ENCODE measurements at regions not wholly inside any gene's neighbourhood (a gene's known extent, or its start where the extent isn't known, plus 50 kb on each side); places are given as distances from the start of the nearest gene placed in this dataset.

- peaks cover 0 to 17% (median 8%) of the 10 kb centered on the region in 6 donors for H3K9me3 Mint-ChIP-seq
- H3K4me3 Mint-ChIP-seq: no peak overlapping the region
- no peaks in the 10 kb centered on the region for H3K36me3 Mint-ChIP-seq
- no peaks in the 10 kb centered on the region for H3K4me1 Mint-ChIP-seq
- DNase-seq: no peak
- peaks cover 0 to 2% (median 0%) of the 10 kb centered on the region in 3 donors for H3K27me3 Mint-ChIP-seq (ENCODE audit: low read depth in 3 of 3)
- H3K27ac Mint-ChIP-seq: no peak overlapping the region
Observed at GRCh38 chr9:29928072-29928471, 2354.8 kb upstream of the C9orf72 start.

GRCh38 chr9:29939559-29939958 is 2366.3 kb upstream of the C9orf72 start:
- H3K27me3 Mint-ChIP-seq (ENCODE audit: low read depth in 3 of 3): peaks cover 0 to 5% (median 2%) of the 10 kb centered on the region in 3 donors

GRCh38 chr9:29945012-29945411 is 2371.7 kb upstream of the C9orf72 start:
- DNase-seq: no peak
- H3K4me3 Mint-ChIP-seq: no peak overlapping the region
- peaks cover 0 to 2% of the 10 kb centered on the region in 2 donors for H3K4me1 Mint-ChIP-seq
- no peaks in the 10 kb centered on the region for H3K27me3 Mint-ChIP-seq (ENCODE audit: low read depth in 3 of 3)
- H3K36me3 Mint-ChIP-seq: no peaks in the 10 kb centered on the region
- no peak overlapping the region for H3K27ac Mint-ChIP-seq
- H3K9me3 Mint-ChIP-seq: peaks cover 0 to 20% (median 9%) of the 10 kb centered on the region in 6 donors

More at GRCh38 chr9:29939559-29939958, 2366.3 kb upstream of the C9orf72 start:
- DNase-seq: no peak
- H3K36me3 Mint-ChIP-seq: peaks cover 0 to 7% (median 3%) of the 10 kb centered on the region in 3 donors
- peaks cover 0 to 7% of the 10 kb centered on the region in 2 donors for H3K4me1 Mint-ChIP-seq
- H3K27ac Mint-ChIP-seq: no peak overlapping the region
- peaks cover 6 to 39% (median 24%) of the 10 kb centered on the region in 6 donors for H3K9me3 Mint-ChIP-seq
- H3K4me3 Mint-ChIP-seq: no peak overlapping the region

- H3K27me3 Mint-ChIP-seq (ENCODE audit: low read depth in 3 of 3): peaks cover 0 to 3% (median 0%) of the 10 kb centered on the region in 3 donors
Observed at GRCh38 chr9:29958469-29958868, 2385.2 kb upstream of the C9orf72 start.

GRCh38 chr9:29965834-29966233 is 2392.6 kb upstream of the C9orf72 start:
- no peaks in the 10 kb centered on the region for H3K4me1 Mint-ChIP-seq
- H3K9me3 Mint-ChIP-seq: peaks cover 3 to 23% (median 14%) of the 10 kb centered on the region in 6 donors
- H3K27me3 Mint-ChIP-seq (ENCODE audit: low read depth in 3 of 3): peaks cover 0 to 3% (median 0%) of the 10 kb centered on the region in 3 donors
- DNase-seq: no peak
- H3K36me3 Mint-ChIP-seq: no peaks in the 10 kb centered on the region
- H3K4me3 Mint-ChIP-seq: no peak overlapping the region
- no peak overlapping the region for H3K27ac Mint-ChIP-seq

More at GRCh38 chr9:29958469-29958868, 2385.2 kb upstream of the C9orf72 start:
- DNase-seq: no peak
- no peak overlapping the region for H3K4me3 Mint-ChIP-seq
- no peak overlapping the region for H3K27ac Mint-ChIP-seq
- no peaks in the 10 kb centered on the region for H3K4me1 Mint-ChIP-seq
- H3K36me3 Mint-ChIP-seq: no peaks in the 10 kb centered on the region
- peaks cover 0 to 20% (median 6%) of the 10 kb centered on the region in 6 donors for H3K9me3 Mint-ChIP-seq

GRCh38 chr9:29966247-29966646 is 2393.0 kb upstream of the C9orf72 start:
- no peaks in the 10 kb centered on the region for H3K36me3 Mint-ChIP-seq
- no peak for DNase-seq
- no peak overlapping the region for H3K4me3 Mint-ChIP-seq
- no peaks in the 10 kb centered on the region for H3K4me1 Mint-ChIP-seq
- peaks cover 0 to 3% (median 0%) of the 10 kb centered on the region in 3 donors for H3K27me3 Mint-ChIP-seq (ENCODE audit: low read depth in 3 of 3)
- H3K27ac Mint-ChIP-seq: no peak overlapping the region
- H3K9me3 Mint-ChIP-seq: peaks cover 3 to 23% (median 14%) of the 10 kb centered on the region in 6 donors

GRCh38 chr9:29968831-29969230 is 2395.6 kb upstream of the C9orf72 start:
- Mint-ChIP-seq H3K27ac (no peak overlapping the region), H3K27me3 (ENCODE audit: low read depth in 3 of 3) (no peaks in the 10 kb centered on the region), H3K9me3 (peaks cover 3 to 23% (median 15%) of the 10 kb centered on the region in 6 donors), H3K36me3 (no peaks in the 10 kb centered on the region), H3K4me1 (no peaks in the 10 kb centered on the region), H3K4me3 (no peak overlapping the region)
- no peak for DNase-seq

- Mint-ChIP-seq H3K4me1 (no peaks in the 10 kb centered on the region), H3K36me3 (no peaks in the 10 kb centered on the region), H3K4me3 (no peak overlapping the region), H3K9me3 (peaks cover 3 to 21% (median 13%) of the 10 kb centered on the region in 6 donors), H3K27ac (no peak overlapping the region), H3K27me3 (ENCODE audit: low read depth in 3 of 3) (no peaks in the 10 kb centered on the region)
- DNase-seq: no peak
Observed at GRCh38 chr9:29969408-29969807, 2396.1 kb upstream of the C9orf72 start.

- DNase-seq: no peak
- Mint-ChIP-seq H3K9me3 (peaks cover 3 to 15% (median 9%) of the 10 kb centered on the region in 6 donors), H3K4me3 (no peak overlapping the region), H3K36me3 (no peaks in the 10 kb centered on the region), H3K27me3 (ENCODE audit: low read depth in 3 of 3) (no peaks in the 10 kb centered on the region), H3K4me1 (no peaks in the 10 kb centered on the region), H3K27ac (no peak overlapping the region)
Observed at GRCh38 chr9:29969856-29970647, 2396.8 kb upstream of the C9orf72 start.

- Mint-ChIP-seq H3K36me3 (peaks cover 0 to 3% (median 0%) of the 10 kb centered on the region in 3 donors), H3K27me3 (ENCODE audit: low read depth in 3 of 3) (no peaks in the 10 kb centered on the region), H3K4me1 (no peaks in the 10 kb centered on the region), H3K27ac (no peak overlapping the region), H3K9me3 (peaks cover 0 to 4% (median 0%) of the 10 kb centered on the region in 6 donors), H3K4me3 (no peak overlapping the region)
- no peak for DNase-seq
Observed at GRCh38 chr9:29974197-29974596, 2400.9 kb upstream of the C9orf72 start.

GRCh38 chr9:29976981-29977380 is 2403.7 kb upstream of the C9orf72 start:
- no peak overlapping the region for H3K4me3 Mint-ChIP-seq
- H3K4me1 Mint-ChIP-seq: no peaks in the 10 kb centered on the region
- H3K27ac Mint-ChIP-seq: no peak overlapping the region
- H3K27me3 Mint-ChIP-seq (ENCODE audit: low read depth in 3 of 3): no peaks in the 10 kb centered on the region
- peaks cover 0 to 9% (median 2%) of the 10 kb centered on the region in 6 donors for H3K9me3 Mint-ChIP-seq
- H3K36me3 Mint-ChIP-seq: peaks cover 0 to 3% (median 0%) of the 10 kb centered on the region in 3 donors
- no peak for DNase-seq

- no peaks in the 10 kb centered on the region for H3K4me1 Mint-ChIP-seq
- H3K36me3 Mint-ChIP-seq: peaks cover 0 to 3% (median 0%) of the 10 kb centered on the region in 3 donors
- H3K4me3 Mint-ChIP-seq: no peak overlapping the region
- H3K9me3 Mint-ChIP-seq: peaks cover 0 to 25% (median 7%) of the 10 kb centered on the region in 6 donors
- H3K27me3 Mint-ChIP-seq (ENCODE audit: low read depth in 3 of 3): peaks cover 0 to 3% (median 0%) of the 10 kb centered on the region in 3 donors
- no peak for DNase-seq
- no peak overlapping the region for H3K27ac Mint-ChIP-seq
Observed at GRCh38 chr9:29981013-29981412, 2403.4 kb upstream of the ACO1 start.

- no peak for DNase-seq
- H3K4me3 Mint-ChIP-seq: no peak overlapping the region
Observed at GRCh38 chr9:29999645-30000044, 2384.8 kb upstream of the ACO1 start.

GRCh38 chr9:30010691-30011090 is 2373.8 kb upstream of the ACO1 start:
- DNase-seq: no peak
- H3K9me3 Mint-ChIP-seq: peaks cover 0 to 7% (median 0%) of the 10 kb centered on the region in 6 donors
- no peaks in the 10 kb centered on the region for H3K36me3 Mint-ChIP-seq
- no peak overlapping the region for H3K4me3 Mint-ChIP-seq
- H3K4me1 Mint-ChIP-seq: no peaks in the 10 kb centered on the region
- no peak overlapping the region for H3K27ac Mint-ChIP-seq
- H3K27me3 Mint-ChIP-seq (ENCODE audit: low read depth in 3 of 3): peaks cover 0 to 4% (median 0%) of the 10 kb centered on the region in 3 donors

More at GRCh38 chr9:29999645-30000044, 2384.8 kb upstream of the ACO1 start:
- Mint-ChIP-seq H3K4me1 (no peaks in the 10 kb centered on the region), H3K27me3 (ENCODE audit: low read depth in 3 of 3) (peaks cover 0 to 2% (median 0%) of the 10 kb centered on the region in 3 donors), H3K36me3 (no peaks in the 10 kb centered on the region), H3K27ac (no peak overlapping the region), H3K9me3 (peaks cover 5 to 26% (median 16%) of the 10 kb centered on the region in 6 donors)
